Fibroblast of skin of right biceps (primary cell): ENCODE measurements at regions not wholly inside any gene's neighbourhood (a gene's known extent, or its start where the extent isn't known, plus 50 kb on each side); places are given as distances from the start of the nearest gene placed in this dataset.
"Not testable (repeated sequence)": the region's sequence is repeated elsewhere in the genome, so short reads cannot be mapped to it uniquely, and the experiment has no call there.

ENCODE experiments used
- DNase-seq: peaks from one replicate; pipeline ENCODE4 v3.0.0-alpha.2; 2013

GRCh38 chr2:219844401-219845091, 217.1 kb downstream of the SLC4A3 start:
- DNase-seq = no peak

- no peak for DNase-seq
Measured at GRCh38 chr2:219848882-219849281, 221.5 kb downstream of the SLC4A3 start.

- DNase-seq = no peak
Measured at GRCh38 chr2:219851169-219851568, 223.7 kb downstream of the SLC4A3 start.

- DNase-seq = peak; percentile 6
Measured at GRCh38 chr2:219851801-219852481, 224.5 kb downstream of the SLC4A3 start.

- no peak for DNase-seq
Measured at GRCh38 chr2:219852626-219853025, 225.2 kb downstream of the SLC4A3 start.

GRCh38 chr2:219856602-219857001, 229.2 kb downstream of the SLC4A3 start:
- no peak for DNase-seq

GRCh38 chr2:219857751-219858150, 230.3 kb downstream of the SLC4A3 start:
- no peak for DNase-seq

- DNase-seq = no peak
Measured at GRCh38 chr2:219861307-219861706, 233.9 kb downstream of the SLC4A3 start.

GRCh38 chr2:219864154-219864553, 236.7 kb downstream of the SLC4A3 start:
- no peak for DNase-seq

- peak; percentile 3 for DNase-seq
Measured at GRCh38 chr2:219868635-219869034, 241.2 kb downstream of the SLC4A3 start.

- peak; percentile 8 for DNase-seq
Measured at GRCh38 chr2:219870041-219870440, 242.6 kb downstream of the SLC4A3 start.

- DNase-seq = no peak
Measured at GRCh38 chr2:219871351-219871750, 243.9 kb downstream of the SLC4A3 start.

- no peak for DNase-seq
Measured at GRCh38 chr2:219875036-219875435, 247.6 kb downstream of the SLC4A3 start.

- DNase-seq = not testable (repeated sequence)
Measured at GRCh38 chr2:219875986-219876385, 248.6 kb downstream of the SLC4A3 start.

- no peak for DNase-seq
Measured at GRCh38 chr2:219876931-219877330, 249.5 kb downstream of the SLC4A3 start.

GRCh38 chr2:219877728-219878127, 250.3 kb downstream of the SLC4A3 start:
- DNase-seq = no peak

GRCh38 chr2:219878516-219878915, 251.1 kb downstream of the SLC4A3 start:
- no peak for DNase-seq

- DNase-seq = no peak
Measured at GRCh38 chr2:219881851-219882250, 254.4 kb downstream of the SLC4A3 start.

GRCh38 chr2:219886615-219887014, 259.2 kb downstream of the SLC4A3 start:
- peak; percentile 5 for DNase-seq

GRCh38 chr2:219887870-219888269, 260.4 kb downstream of the SLC4A3 start:
- no peak for DNase-seq

GRCh38 chr2:219893541-219893940, 266.1 kb downstream of the SLC4A3 start:
- no peak for DNase-seq

GRCh38 chr2:219897456-219897855, 270.0 kb downstream of the SLC4A3 start:
- DNase-seq = peak; percentile 10

GRCh38 chr2:219901155-219901554, 273.7 kb downstream of the SLC4A3 start:
- no peak for DNase-seq

- no peak for DNase-seq
Measured at GRCh38 chr2:219902891-219903552, 275.6 kb downstream of the SLC4A3 start.
